ENCODE measurements at regions not wholly inside any gene's neighbourhood (a gene's known extent, or its start where the extent isn't known, plus 50 kb on each side); places are given as distances from the start of the nearest gene placed in this dataset.
A peak's percentile ranks its signal among the peaks of the same experiment; 100 is the strongest.

- no peak for TF ChIP-seq HOMEZ (CRISPR knock-in tag; IDR thresholded peaks at IDR 0.05)
- TF ChIP-seq CUX1 (CRISPR knock-in tag; IDR thresholded peaks at IDR 0.05), result no peak
- no peak for TF ChIP-seq CEBPG (CRISPR knock-in tag; IDR thresholded peaks at IDR 0.05)
- peak; percentile 46 to 90; a peak in 3 of 4 replicates for TF ChIP-seq CEBPG (tag; conservative IDR thresholded peaks at IDR 0.05 in 1 of 2, IDR thresholded peaks at IDR 0.05 in 1 of 2)
- TF ChIP-seq ARHGAP35 (IDR thresholded peaks at IDR 0.05; ENCODE audit: partially characterized antibody), result no peak
- no peak for TF ChIP-seq ZNF589 (CRISPR knock-in tag; IDR thresholded peaks at IDR 0.05; ENCODE audit: low read depth)
- TF ChIP-seq NCOA6 (IDR thresholded peaks at IDR 0.05), result no peak
- no peak for TF ChIP-seq RCOR1 (IDR thresholded peaks at IDR 0.05; ENCODE audit: borderline replicate concordance in 1 of 2, low read depth in 2 of 2, low read length in 2 of 2)
- no peak for TF ChIP-seq CGGBP1 (CRISPR knock-in tag; IDR thresholded peaks at IDR 0.05)
- peak; percentile 80 for TF ChIP-seq L3MBTL2 (IDR thresholded peaks at IDR 0.05)
- no peak for TF ChIP-seq ZNF77 (CRISPR knock-in tag; IDR thresholded peaks at IDR 0.05)
- TF ChIP-seq NELFE (IDR thresholded peaks at IDR 0.05; ENCODE audit: insufficient read depth, insufficient read length), result no peak
- TF ChIP-seq, protein P1, sequence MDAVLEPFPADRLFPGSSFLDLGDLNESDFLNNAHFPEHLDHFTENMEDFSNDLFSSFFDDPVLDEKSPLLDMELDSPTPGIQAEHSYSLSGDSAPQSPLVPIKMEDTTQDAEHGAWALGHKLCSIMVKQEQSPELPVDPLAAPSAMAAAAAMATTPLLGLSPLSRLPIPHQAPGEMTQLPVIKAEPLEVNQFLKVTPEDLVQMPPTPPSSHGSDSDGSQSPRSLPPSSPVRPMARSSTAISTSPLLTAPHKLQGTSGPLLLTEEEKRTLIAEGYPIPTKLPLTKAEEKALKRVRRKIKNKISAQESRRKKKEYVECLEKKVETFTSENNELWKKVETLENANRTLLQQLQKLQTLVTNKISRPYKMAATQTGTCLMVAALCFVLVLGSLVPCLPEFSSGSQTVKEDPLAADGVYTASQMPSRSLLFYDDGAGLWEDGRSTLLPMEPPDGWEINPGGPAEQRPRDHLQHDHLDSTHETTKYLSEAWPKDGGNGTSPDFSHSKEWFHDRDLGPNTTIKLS (IDR thresholded peaks at IDR 0.05; ENCODE audit: borderline replicate concordance, low read depth), result 0 out of 2 replicates have a peak, but pooled peaks have one; percentile 38
- no peak for TF ChIP-seq MIER1 (IDR thresholded peaks at IDR 0.05; ENCODE audit: low read depth)
- peak; percentile 54; the same call in 1 of the 2 replicates for TF ChIP-seq MYC (IDR thresholded peaks at IDR 0.05; ENCODE audit: low read depth, low read length)
- TF ChIP-seq MYC (CRISPR knock-in tag; IDR thresholded peaks at IDR 0.05; ENCODE audit: borderline replicate concordance, low read depth), result no peak
These were observed 50.0 kb upstream of the RAI14 start (continued) for GRCh38 chr5:34606101-34606500.

Measured in K562 (cell line).